ENCODE measurements at regions not wholly inside any gene's neighbourhood (a gene's known extent, or its start where the extent isn't known, plus 50 kb on each side); places are given as distances from the start of the nearest gene placed in this dataset.

DNA sequence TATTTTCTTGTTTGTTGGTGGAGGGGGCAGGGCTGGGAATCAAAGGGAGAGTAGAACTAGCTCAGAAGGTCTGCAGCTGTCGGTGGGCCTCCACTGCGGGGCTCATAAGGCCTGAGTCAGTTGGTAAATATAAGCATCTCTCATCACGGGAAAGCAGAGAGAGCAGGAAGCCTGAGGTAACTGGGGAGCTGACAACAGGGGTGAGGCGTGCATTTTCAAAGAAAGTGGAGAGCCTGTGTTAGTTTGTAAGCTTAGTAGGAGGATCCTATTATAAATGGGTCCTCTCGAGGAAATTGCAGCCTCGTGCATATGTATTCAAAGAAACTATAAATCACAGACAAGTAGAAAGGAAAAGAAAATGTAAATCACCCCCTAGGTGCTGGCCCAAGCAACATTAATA lies 221.0 kb upstream of the CDH13 start:
- TF ChIP-seq, protein P1, sequence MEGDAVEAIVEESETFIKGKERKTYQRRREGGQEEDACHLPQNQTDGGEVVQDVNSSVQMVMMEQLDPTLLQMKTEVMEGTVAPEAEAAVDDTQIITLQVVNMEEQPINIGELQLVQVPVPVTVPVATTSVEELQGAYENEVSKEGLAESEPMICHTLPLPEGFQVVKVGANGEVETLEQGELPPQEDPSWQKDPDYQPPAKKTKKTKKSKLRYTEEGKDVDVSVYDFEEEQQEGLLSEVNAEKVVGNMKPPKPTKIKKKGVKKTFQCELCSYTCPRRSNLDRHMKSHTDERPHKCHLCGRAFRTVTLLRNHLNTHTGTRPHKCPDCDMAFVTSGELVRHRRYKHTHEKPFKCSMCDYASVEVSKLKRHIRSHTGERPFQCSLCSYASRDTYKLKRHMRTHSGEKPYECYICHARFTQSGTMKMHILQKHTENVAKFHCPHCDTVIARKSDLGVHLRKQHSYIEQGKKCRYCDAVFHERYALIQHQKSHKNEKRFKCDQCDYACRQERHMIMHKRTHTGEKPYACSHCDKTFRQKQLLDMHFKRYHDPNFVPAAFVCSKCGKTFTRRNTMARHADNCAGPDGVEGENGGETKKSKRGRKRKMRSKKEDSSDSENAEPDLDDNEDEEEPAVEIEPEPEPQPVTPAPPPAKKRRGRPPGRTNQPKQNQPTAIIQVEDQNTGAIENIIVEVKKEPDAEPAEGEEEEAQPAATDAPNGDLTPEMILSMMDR (IDR thresholded peaks at IDR 0.05), result no peak
- TF ChIP-seq POLR2AphosphoS5 (IDR thresholded peaks at IDR 0.05), result no peak
